ENCODE measurements at regions not wholly inside any gene's neighbourhood (a gene's known extent, or its start where the extent isn't known, plus 50 kb on each side); places are given as distances from the start of the nearest gene placed in this dataset.
A peak's percentile ranks its signal among the peaks of the same experiment; 100 is the strongest.

DNA sequence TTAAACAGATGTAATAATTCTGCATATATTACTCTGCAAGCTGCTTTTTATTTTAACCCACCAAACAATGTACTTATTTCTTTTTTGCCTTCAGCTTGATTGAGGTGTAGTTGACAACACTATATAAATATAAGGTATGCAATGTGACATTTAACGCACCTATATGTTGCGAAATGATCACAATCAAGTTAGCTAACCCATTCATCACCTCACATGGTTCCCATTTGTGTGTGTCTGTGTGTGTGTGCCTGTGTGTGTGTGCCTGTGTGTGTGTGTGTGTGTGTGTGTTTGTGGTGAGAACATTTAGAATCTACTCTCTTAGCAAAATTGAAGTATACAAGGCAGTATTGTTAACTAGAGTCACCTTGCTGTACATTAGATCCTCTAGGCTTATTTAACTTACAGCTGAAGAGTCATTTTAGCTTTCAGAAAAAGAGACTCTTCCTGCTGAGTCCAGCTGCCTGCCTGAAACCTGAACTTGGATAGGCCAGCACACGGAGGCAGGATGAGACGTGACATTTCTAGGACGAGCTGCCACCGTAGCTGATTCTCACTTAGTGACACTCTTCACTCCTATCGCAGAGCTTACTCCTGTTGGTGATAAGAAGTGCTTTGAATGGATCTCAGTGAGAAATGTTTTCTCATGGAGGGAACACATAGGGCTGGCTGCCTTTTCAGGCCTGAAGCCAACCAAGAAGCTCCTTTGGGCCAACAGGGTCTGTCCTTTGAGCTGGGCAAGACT is 126.5 kb upstream of the RIPOR2 start:
- H3K4me1 Mint-ChIP-seq = peaks cover 21% of the 10 kb centered on the region

DNA sequence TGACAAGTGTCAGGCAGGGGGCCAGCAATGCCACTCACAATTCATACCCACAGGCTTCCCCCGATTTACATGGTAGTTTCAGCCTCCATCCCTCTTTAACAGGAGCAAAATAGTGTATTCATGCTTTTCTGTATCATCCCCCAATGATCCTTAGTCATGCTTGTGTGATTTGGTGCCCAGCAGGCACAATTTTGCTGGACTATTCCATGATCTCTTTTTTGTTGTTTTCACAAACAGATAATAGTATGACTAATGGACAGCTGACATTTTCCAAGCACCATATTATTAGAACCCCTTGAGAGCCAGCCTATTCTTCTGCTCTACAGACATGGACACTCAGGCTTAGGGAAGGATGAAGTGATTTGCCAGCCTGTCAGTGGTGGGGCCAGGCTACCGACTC is 128.2 kb upstream of the RIPOR2 start:
- Mint-ChIP-seq H3K9me3 (peaks cover 10% of the 10 kb centered on the region), H3K36me3 (ENCODE audit: low read depth) (no peaks in the 10 kb centered on the region), H3K4me1 (peaks cover 23% of the 10 kb centered on the region), H3K27me3 (ENCODE audit: insufficient read depth) (no peaks in the 10 kb centered on the region), H3K27ac (no peak overlapping the region), H3K4me3 (no peak overlapping the region)
- TF ChIP-seq, protein P1, sequence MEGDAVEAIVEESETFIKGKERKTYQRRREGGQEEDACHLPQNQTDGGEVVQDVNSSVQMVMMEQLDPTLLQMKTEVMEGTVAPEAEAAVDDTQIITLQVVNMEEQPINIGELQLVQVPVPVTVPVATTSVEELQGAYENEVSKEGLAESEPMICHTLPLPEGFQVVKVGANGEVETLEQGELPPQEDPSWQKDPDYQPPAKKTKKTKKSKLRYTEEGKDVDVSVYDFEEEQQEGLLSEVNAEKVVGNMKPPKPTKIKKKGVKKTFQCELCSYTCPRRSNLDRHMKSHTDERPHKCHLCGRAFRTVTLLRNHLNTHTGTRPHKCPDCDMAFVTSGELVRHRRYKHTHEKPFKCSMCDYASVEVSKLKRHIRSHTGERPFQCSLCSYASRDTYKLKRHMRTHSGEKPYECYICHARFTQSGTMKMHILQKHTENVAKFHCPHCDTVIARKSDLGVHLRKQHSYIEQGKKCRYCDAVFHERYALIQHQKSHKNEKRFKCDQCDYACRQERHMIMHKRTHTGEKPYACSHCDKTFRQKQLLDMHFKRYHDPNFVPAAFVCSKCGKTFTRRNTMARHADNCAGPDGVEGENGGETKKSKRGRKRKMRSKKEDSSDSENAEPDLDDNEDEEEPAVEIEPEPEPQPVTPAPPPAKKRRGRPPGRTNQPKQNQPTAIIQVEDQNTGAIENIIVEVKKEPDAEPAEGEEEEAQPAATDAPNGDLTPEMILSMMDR (conservative IDR thresholded peaks at IDR 0.05) = no peak
- Histone ChIP-seq H3K9ac (ENCODE audit: extremely low read depth, low read length, poor library complexity, severe bottlenecking) (no peak overlapping the region), H3K36me3 (ENCODE audit: control insufficient read depth, insufficient read depth, low read length) (no peaks in the 10 kb centered on the region), H3K27me3 (ENCODE audit: control insufficient read depth, insufficient read depth, low read length, poor library complexity, severe bottlenecking) (no peaks in the 10 kb centered on the region), H3K27ac (ENCODE audit: low read depth, low read length) (no peak overlapping the region), H3K4me3 (ENCODE audit: low read length) (no peak overlapping the region), H3K9me3 (ENCODE audit: control insufficient read depth, low read length) (no peaks in the 10 kb centered on the region), H3K4me1 (ENCODE audit: control insufficient read depth, insufficient read depth, low read length) (peaks cover 9% of the 10 kb centered on the region)
- DNase-seq = no peak
- WGBS, 2 experiments (ENCODE audit: insufficient coverage in 1 of 2, insufficient read length in 1 of 2) = 91 to 100% methylated on average over 1 of the region's 2 CpGs

More for the DNA sequence above, 126.5 kb upstream of the RIPOR2 start:
- H3K9ac ChIP-seq (ENCODE audit: extremely low read depth, low read length, poor library complexity, severe bottlenecking) = no peak overlapping the region
- 55 to 100% methylated on average over 1 to 5 of the region's 7 CpGs for WGBS, 2 experiments (ENCODE audit: insufficient coverage in 1 of 2, insufficient read length in 1 of 2)
- H3K36me3 ChIP-seq (ENCODE audit: control insufficient read depth, insufficient read depth, low read length) = no peaks in the 10 kb centered on the region
- DNase-seq = peak; percentile 54
- TF ChIP-seq, protein P1 (conservative IDR thresholded peaks at IDR 0.05) = no peak
- H3K9me3 ChIP-seq (ENCODE audit: control insufficient read depth, low read length) = no peaks in the 10 kb centered on the region
- Mint-ChIP-seq H3K9me3 (peaks cover 10% of the 10 kb centered on the region), H3K27me3 (ENCODE audit: insufficient read depth) (no peaks in the 10 kb centered on the region), H3K27ac (no peak overlapping the region), H3K36me3 (ENCODE audit: low read depth) (no peaks in the 10 kb centered on the region), H3K4me3 (no peak overlapping the region)
- H3K27me3 ChIP-seq (ENCODE audit: control insufficient read depth, insufficient read depth, low read length, poor library complexity, severe bottlenecking) = no peaks in the 10 kb centered on the region
- H3K4me3 ChIP-seq (ENCODE audit: low read length) = no peak overlapping the region
- peaks cover 9% of the 10 kb centered on the region for H3K4me1 ChIP-seq (ENCODE audit: control insufficient read depth, insufficient read depth, low read length)
- no peak overlapping the region for H3K27ac ChIP-seq (ENCODE audit: low read depth, low read length)

DNA sequence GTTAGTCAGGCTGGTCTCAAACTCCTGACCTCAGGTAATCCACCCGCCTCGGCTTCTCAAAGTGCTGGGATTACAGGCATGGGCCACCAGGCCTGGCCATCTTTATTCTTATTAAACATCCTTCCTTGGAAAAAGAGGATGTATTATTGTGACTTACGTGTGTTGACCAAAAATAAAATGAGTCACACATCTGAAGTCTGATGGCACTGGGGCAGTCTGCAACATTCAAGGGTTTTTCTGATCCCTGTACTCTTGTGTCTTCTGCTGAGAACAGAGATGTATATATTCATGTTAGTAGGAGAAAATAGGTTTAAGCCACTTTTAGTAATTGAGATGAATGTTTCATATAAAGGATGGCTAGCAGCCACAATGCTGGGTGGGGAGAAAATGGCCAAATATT is 129.9 kb upstream of the RIPOR2 start:
- Mint-ChIP-seq H3K36me3 (ENCODE audit: low read depth) (no peaks in the 10 kb centered on the region), H3K4me3 (no peak overlapping the region), H3K4me1 (peaks cover 23% of the 10 kb centered on the region), H3K9me3 (peaks cover 9% of the 10 kb centered on the region), H3K27ac (no peak overlapping the region), H3K27me3 (ENCODE audit: insufficient read depth) (no peaks in the 10 kb centered on the region)
- TF ChIP-seq, protein P1 (conservative IDR thresholded peaks at IDR 0.05) = no peak
- no peak for DNase-seq
- Histone ChIP-seq H3K36me3 (ENCODE audit: control insufficient read depth, insufficient read depth, low read length) (no peaks in the 10 kb centered on the region), H3K4me1 (ENCODE audit: control insufficient read depth, insufficient read depth, low read length) (peaks cover 9% of the 10 kb centered on the region), H3K27me3 (ENCODE audit: control insufficient read depth, insufficient read depth, low read length, poor library complexity, severe bottlenecking) (no peaks in the 10 kb centered on the region), H3K4me3 (ENCODE audit: low read length) (no peak overlapping the region), H3K9ac (ENCODE audit: extremely low read depth, low read length, poor library complexity, severe bottlenecking) (no peak overlapping the region), H3K27ac (ENCODE audit: low read depth, low read length) (no peak overlapping the region), H3K9me3 (ENCODE audit: control insufficient read depth, low read length) (no peaks in the 10 kb centered on the region)
- 97% methylated on average over 3 of the region's 3 CpGs; no CpG with 5 or more reads in 1 of the 2 experiments for WGBS, 2 experiments (ENCODE audit: insufficient coverage in 1 of 2, insufficient read length in 1 of 2)
